Left ventricle myocardium superior (tissue), 1 donor: ENCODE measurements at regions not wholly inside any gene's neighbourhood (a gene's known extent, or its start where the extent isn't known, plus 50 kb on each side); places are given as distances from the start of the nearest gene placed in this dataset.
"Not testable (repeated sequence)": the region's sequence is repeated elsewhere in the genome, so short reads cannot be mapped to it uniquely, and the experiment has no call there.

ENCODE experiments used
- ATAC-seq: fragments of 200-7000 bp; cut with Tn5 transposase; one replicate; pipeline ENCODE4 v1.9.1; 2020; ENCODE audit warnings: mild to moderate bottlenecking, moderate library complexity
- DNase-seq: peaks from one replicate; pipeline ENCODE4 v3.0.0-alpha.2; 2020
- intact Hi-C: fragments of 100-400 bp; cut with micrococcal nuclease; formaldehyde crosslinking; loops from one replicate; pipeline ENCODE4 v1.11.0; 2022
- donor health status: DM: no; HTN: yes; CAD: no; lungs with severe emphysema.

GRCh38 chr9:64370344-64370743 lies 914.7 kb downstream of the FOXD4L5 start:
- intact Hi-C loops, DNase-seq, ATAC-seq: not testable (repeated sequence)

DNA sequence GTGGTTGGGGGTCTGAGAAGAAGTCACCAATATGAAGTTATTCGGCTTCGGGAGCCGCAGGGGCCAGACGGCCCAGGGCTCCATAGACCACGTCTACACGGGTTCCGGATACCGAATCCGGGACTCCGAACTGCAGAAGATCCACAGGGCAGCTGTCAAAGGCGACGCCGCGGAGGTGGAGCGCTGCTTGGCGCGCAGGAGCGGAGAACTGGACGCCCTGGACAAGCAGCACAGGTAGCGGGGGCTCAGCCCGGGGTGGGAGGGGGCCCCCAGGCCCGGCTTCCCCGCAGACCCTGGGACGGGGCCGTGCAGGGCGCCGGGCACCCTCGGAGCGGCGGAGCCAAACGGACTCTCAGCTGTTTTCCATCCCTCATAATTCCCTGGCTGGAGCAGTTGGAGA lies 915.4 kb downstream of the FOXD4L5 start:
- ATAC-seq, intact Hi-C loops, DNase-seq: not testable (repeated sequence)

GRCh38 chr9:64369114-64369513 lies 915.9 kb downstream of the FOXD4L5 start:
- DNase-seq = peak; percentile 85
- intact Hi-C loops = not testable (repeated sequence)
- peak; percentile 100 for ATAC-seq

DNA sequence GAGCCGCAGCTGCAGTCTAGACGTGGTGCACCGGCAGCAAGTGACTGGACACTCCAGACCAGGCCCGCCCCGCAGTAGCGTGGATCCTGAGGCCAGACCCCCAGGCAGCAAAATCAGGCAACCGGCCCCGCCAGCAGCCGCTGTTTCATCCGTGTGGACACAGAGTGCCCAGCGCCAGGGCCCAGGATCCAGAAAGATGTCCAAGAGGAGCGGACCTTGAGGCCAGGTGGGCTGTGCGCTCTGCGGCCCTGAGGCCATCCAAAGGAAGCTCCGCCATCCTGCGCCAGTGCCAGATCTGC lies 916.4 kb downstream of the FOXD4L5 start:
- ATAC-seq, DNase-seq, intact Hi-C loops: not testable (repeated sequence)

GRCh38 chr9:64367826-64368643 lies 917.0 kb downstream of the FOXD4L5 start:
- ATAC-seq = not testable (repeated sequence)

More at GRCh38 chr9:64367826-64368643, 917.0 kb downstream of the FOXD4L5 start:
- intact Hi-C loops, DNase-seq: not testable (repeated sequence)
